ENCODE measurements at regions not wholly inside any gene's neighbourhood (a gene's known extent, or its start where the extent isn't known, plus 50 kb on each side); places are given as distances from the start of the nearest gene placed in this dataset.

DNA sequence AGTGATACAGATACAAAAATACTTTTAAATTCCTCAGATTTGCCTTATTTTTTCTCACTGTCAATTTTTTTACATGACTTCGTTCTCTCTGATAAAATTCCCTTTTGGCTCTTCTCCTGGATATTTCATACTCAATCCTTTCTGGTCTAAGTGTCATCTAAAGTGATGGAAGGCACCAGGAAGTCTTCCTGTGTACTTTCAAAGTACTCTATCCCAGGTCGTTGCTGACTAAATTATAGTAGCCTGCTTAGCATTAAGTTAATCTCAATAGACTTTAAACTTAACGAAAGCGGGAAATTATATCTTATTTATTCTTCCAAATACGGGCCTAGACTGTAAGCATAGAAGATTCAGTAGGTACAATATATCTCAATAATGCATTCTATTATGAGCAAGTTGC, 67.8 kb downstream of the CASP12 start:
- TF ChIP-seq GATA3 (IDR thresholded peaks at IDR 0.05; ENCODE audit: low read depth, low read length) (no peak), GATA2 (IDR thresholded peaks at IDR 0.05; ENCODE audit: low read depth, low read length) (no peak)

DNA sequence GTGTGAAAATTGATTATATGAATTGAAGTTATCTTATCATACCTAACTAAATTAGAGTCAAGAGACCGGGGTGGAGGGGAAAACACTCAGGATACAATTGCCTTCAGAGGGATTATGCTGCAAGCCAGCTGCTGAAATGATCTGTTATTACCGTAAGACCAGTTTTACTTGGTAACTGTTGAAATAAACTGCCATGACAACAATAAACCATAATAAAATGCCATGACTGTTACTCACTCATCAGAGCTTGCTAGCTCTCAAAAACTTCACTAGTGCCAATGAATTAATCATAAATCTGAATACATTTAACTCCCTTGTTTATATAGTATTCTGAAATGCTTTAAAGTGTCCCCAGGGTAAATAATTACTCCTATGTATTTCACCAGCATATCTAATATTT, 68.2 kb downstream of the CASP12 start:
- TF ChIP-seq GATA2 (IDR thresholded peaks at IDR 0.05; ENCODE audit: low read depth, low read length) (no peak), GATA3 (IDR thresholded peaks at IDR 0.05; ENCODE audit: low read depth, low read length) (no peak)

DNA sequence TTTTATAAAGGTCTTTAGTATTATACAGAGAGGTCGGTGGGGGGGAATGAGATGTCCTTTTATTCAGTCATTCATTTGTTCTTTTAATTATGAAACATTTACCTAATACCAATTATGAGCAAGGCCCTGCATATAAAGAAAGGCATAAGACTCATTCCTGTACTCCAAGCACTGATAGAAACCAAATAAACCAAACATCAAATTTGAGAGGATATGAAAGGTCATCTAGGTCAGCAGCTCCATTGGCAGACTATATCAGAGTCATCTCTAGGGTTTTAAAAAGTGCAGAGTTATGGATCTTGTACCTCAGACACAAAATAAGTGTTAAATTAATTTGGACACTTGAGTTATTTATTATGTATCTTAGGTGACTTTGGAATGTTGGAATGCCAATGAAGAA, 71.5 kb downstream of the CASP12 start:
- no peak for TF ChIP-seq GATA3 (IDR thresholded peaks at IDR 0.05; ENCODE audit: low read depth, low read length)
- TF ChIP-seq GATA2 (IDR thresholded peaks at IDR 0.05; ENCODE audit: low read depth, low read length), result no peak

DNA sequence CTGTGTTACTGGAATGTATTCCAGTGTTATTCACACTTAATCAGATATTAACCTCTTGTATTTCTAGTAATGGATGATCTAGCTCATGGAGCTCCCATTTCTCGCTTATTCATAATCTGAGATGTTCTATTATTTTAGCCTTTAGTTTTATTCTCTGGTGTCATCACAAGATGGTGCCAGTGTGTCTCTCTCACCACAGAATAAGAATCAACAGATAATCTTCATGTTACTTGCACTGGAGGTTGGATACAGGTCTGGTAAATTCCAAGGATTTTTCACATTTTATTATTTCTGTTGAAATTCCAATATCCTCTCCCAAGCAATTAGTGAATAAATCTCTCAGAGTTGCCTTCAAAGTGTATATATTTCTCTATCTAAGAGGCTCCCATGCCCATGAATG, 74.6 kb downstream of the CASP12 start:
- TF ChIP-seq GATA2 (IDR thresholded peaks at IDR 0.05; ENCODE audit: low read depth, low read length), result no peak
- TF ChIP-seq GATA3 (IDR thresholded peaks at IDR 0.05; ENCODE audit: low read depth, low read length), result no peak

DNA sequence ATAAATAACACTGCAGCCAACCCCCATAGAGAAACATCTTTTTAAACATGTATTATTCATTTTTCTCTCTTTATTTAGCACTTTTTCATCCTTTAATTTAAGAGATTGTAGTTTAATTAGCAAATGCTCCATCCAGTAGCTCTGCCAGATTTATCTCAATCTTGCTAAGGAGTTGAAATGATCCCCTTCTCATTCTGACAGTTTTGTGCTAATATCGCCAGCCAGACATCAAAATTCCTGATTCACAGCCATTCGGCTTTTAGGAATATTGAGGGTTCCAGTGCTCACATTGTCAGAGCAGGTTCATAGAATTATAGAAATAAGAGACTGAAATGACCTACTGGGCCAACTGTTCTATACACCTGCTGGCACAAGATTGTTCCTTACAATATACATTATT, 77.8 kb downstream of the CASP12 start:
- no peak for TF ChIP-seq GATA3 (IDR thresholded peaks at IDR 0.05; ENCODE audit: low read depth, low read length)
- TF ChIP-seq GATA2 (IDR thresholded peaks at IDR 0.05; ENCODE audit: low read depth, low read length), result no peak

DNA sequence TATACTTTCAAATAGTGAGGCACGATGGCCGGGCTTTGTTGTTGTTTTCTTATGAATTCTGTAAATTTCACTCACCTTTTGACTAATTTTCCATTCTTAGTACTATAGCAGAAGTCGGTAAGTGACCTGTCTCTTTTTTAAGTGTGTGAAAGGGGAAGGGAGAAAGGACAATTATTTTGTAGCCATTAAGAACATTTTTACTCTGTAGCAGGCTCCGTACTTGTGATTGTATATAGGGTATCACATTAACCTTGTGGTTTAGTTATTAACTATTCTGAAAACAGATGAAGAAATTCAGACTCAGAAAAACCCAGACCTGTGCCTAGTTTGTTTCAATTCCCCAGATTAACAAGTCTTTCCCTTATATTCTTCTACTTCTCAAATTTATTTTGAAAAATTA, 78.7 kb downstream of the CASP12 start:
- TF ChIP-seq GATA2 (IDR thresholded peaks at IDR 0.05; ENCODE audit: low read depth, low read length) (no peak), GATA3 (IDR thresholded peaks at IDR 0.05; ENCODE audit: low read depth, low read length) (no peak)

- TF ChIP-seq GATA3 (IDR thresholded peaks at IDR 0.05; ENCODE audit: low read depth, low read length) (no peak), GATA2 (IDR thresholded peaks at IDR 0.05; ENCODE audit: low read depth, low read length) (no peak)
Observed at GRCh38 chr11:104819107-104819506, 79.2 kb downstream of the CASP12 start.

- TF ChIP-seq GATA2 (IDR thresholded peaks at IDR 0.05; ENCODE audit: low read depth, low read length), result no peak
- no peak for TF ChIP-seq GATA3 (IDR thresholded peaks at IDR 0.05; ENCODE audit: low read depth, low read length)
Observed at GRCh38 chr11:104817973-104818372, 80.3 kb downstream of the CASP12 start.

- TF ChIP-seq GATA2 (IDR thresholded peaks at IDR 0.05; ENCODE audit: low read depth, low read length) (no peak), GATA3 (IDR thresholded peaks at IDR 0.05; ENCODE audit: low read depth, low read length) (no peak)
Observed at GRCh38 chr11:104813532-104813931, 84.7 kb downstream of the CASP12 start.

DNA sequence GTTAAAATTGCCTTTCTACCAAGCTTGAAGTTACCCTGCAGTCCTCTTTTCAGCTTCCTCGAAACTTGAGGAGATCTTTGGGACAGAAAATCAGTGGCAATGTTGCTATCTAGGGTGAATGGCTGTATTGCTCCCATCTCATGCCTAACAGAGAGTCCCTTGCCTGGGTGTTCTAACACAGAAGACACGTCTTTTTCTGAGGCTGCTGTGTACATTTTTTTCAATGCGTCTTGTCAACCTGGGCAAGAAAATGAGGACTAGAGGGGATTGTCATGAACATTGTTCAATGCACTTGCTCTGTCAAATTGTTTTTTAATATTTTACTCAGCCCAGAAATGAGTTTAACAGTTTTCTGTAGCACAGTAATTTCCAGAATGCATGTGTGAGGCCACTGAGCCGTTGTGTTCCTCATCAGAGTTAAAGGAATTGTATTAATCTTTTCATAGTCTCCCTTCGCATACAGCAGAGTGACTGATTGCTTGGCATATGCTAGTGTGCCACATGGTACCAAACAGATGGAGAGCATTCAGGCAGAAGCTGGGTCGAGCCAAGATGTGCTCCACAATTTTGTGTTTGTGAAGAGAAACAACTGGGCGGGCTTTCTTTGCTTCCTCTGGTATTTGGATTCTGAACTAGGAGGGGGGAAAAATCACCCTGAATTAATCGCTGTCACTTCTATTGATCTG, 86.0 kb downstream of the CASP12 start:
- no peak for TF ChIP-seq GATA2 (IDR thresholded peaks at IDR 0.05; ENCODE audit: low read depth, low read length)
- no peak for TF ChIP-seq GATA3 (IDR thresholded peaks at IDR 0.05; ENCODE audit: low read depth, low read length)

GRCh38 chr11:104803776-104804175, 94.5 kb downstream of the CASP12 start:
- TF ChIP-seq GATA3 (IDR thresholded peaks at IDR 0.05; ENCODE audit: low read depth, low read length) (no peak), GATA2 (IDR thresholded peaks at IDR 0.05; ENCODE audit: low read depth, low read length) (no peak)

- TF ChIP-seq GATA2 (IDR thresholded peaks at IDR 0.05; ENCODE audit: low read depth, low read length) (no peak), GATA3 (IDR thresholded peaks at IDR 0.05; ENCODE audit: low read depth, low read length) (no peak)
Observed at GRCh38 chr11:104799251-104799650, 99.0 kb downstream of the CASP12 start.

DNA sequence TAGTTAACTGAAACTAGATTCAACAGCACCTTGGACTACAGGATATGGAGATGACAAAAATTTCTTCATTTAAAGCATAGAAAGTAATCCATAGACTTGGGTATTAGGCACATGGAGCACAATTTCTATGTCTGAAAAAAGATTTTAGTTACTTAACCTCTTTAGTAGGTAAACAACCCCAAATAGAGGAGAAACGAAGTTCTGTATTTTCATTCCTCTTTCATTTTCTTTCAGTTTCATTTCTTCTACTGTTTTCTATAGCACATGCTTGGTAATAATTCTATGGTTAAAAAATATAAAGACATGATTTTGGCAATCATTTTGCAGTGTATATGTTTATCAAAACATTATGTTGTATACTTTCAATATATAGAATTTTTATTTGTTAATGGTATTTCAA, 99.5 kb downstream of the CASP12 start:
- TF ChIP-seq GATA3 (IDR thresholded peaks at IDR 0.05; ENCODE audit: low read depth, low read length) (no peak), GATA2 (IDR thresholded peaks at IDR 0.05; ENCODE audit: low read depth, low read length) (no peak)

GRCh38 chr11:104796301-104796700, 102.0 kb downstream of the CASP12 start:
- no peak for TF ChIP-seq GATA3 (IDR thresholded peaks at IDR 0.05; ENCODE audit: low read depth, low read length)
- no peak for TF ChIP-seq GATA2 (IDR thresholded peaks at IDR 0.05; ENCODE audit: low read depth, low read length)

- TF ChIP-seq GATA2 (IDR thresholded peaks at IDR 0.05; ENCODE audit: low read depth, low read length), result no peak
Observed at GRCh38 chr11:104795501-104796213, 102.6 kb downstream of the CASP12 start.
